ENCODE measurements at regions not wholly inside any gene's neighbourhood (a gene's known extent, or its start where the extent isn't known, plus 50 kb on each side); places are given as distances from the start of the nearest gene placed in this dataset.

- Histone ChIP-seq H3K9me3 (no peaks in the 10 kb centered on the region), H3K4me3 (no peak overlapping the region), H3K36me3 (no peaks in the 10 kb centered on the region), H3K27ac (no peak overlapping the region), H3K27me3 (no peaks in the 10 kb centered on the region), H3K4me1 (no peaks in the 10 kb centered on the region)
- DNase-seq: no peak
- TF ChIP-seq, protein P1, sequence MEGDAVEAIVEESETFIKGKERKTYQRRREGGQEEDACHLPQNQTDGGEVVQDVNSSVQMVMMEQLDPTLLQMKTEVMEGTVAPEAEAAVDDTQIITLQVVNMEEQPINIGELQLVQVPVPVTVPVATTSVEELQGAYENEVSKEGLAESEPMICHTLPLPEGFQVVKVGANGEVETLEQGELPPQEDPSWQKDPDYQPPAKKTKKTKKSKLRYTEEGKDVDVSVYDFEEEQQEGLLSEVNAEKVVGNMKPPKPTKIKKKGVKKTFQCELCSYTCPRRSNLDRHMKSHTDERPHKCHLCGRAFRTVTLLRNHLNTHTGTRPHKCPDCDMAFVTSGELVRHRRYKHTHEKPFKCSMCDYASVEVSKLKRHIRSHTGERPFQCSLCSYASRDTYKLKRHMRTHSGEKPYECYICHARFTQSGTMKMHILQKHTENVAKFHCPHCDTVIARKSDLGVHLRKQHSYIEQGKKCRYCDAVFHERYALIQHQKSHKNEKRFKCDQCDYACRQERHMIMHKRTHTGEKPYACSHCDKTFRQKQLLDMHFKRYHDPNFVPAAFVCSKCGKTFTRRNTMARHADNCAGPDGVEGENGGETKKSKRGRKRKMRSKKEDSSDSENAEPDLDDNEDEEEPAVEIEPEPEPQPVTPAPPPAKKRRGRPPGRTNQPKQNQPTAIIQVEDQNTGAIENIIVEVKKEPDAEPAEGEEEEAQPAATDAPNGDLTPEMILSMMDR (IDR thresholded peaks at IDR 0.05 in 4 of 5, conservative IDR thresholded peaks at IDR 0.05 in 1 of 5): no peak
- no peak for TF ChIP-seq POLR2A (IDR thresholded peaks at IDR 0.05)
- intact Hi-C loops (cut with DNase I; ENCODE audit: low total_unique reads) (no loop called here), in situ Hi-C loops (cut with MboI; ENCODE audit: low sequenced_read_pairs in 4 of 4) (no loop called here)
- ATAC-seq: no peak
Observed at GRCh38 chr1:195754874-195755273, 853.4 kb downstream of the KCNT2 start.

DNA sequence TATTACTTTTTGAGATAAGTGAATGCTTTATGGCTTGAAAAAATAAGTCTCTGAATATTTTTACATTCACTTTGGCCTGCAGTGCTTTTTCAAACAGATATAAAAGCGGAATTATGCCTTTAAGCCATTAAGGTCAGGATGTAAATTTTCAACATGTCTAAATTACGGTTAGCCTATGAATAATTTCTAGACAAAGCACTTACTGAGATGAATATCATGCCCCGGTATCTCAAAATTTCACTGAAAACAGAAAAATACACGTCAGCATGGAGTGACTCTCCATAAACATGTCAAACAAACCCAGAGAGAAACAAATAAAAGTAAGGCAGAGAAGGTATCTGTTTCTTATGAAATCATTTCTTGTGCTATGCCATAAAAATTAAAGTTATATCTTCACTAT is 853.9 kb downstream of the KCNT2 start:
- Histone ChIP-seq H3K36me3 (no peaks in the 10 kb centered on the region), H3K27me3 (no peaks in the 10 kb centered on the region), H3K4me3 (no peak overlapping the region), H3K4me1 (no peaks in the 10 kb centered on the region), H3K9me3 (no peaks in the 10 kb centered on the region), H3K27ac (no peak overlapping the region)
- no peak for ATAC-seq
- in situ Hi-C loops (cut with MboI; ENCODE audit: low sequenced_read_pairs in 4 of 4) (no loop called here), intact Hi-C loops (cut with DNase I; ENCODE audit: low total_unique reads) (no loop called here)
- no peak for DNase-seq
- TF ChIP-seq, protein P1 (IDR thresholded peaks at IDR 0.05 in 4 of 5, conservative IDR thresholded peaks at IDR 0.05 in 1 of 5): no peak
- no peak for TF ChIP-seq POLR2A (IDR thresholded peaks at IDR 0.05)

GRCh38 chr1:195748969-195749368 is 859.3 kb downstream of the KCNT2 start:
- intact Hi-C loops (cut with DNase I; ENCODE audit: low total_unique reads): no loop called here
- in situ Hi-C loops (cut with MboI; ENCODE audit: low sequenced_read_pairs in 4 of 4): no loop called here
- Histone ChIP-seq H3K9me3 (no peaks in the 10 kb centered on the region), H3K27ac (no peak overlapping the region), H3K4me1 (no peaks in the 10 kb centered on the region), H3K27me3 (no peaks in the 10 kb centered on the region), H3K4me3 (no peak overlapping the region), H3K36me3 (no peaks in the 10 kb centered on the region)
- DNase-seq (no peak), ATAC-seq (no peak)
- TF ChIP-seq, protein P1 (IDR thresholded peaks at IDR 0.05 in 4 of 5, conservative IDR thresholded peaks at IDR 0.05 in 1 of 5): no peak
- no peak for TF ChIP-seq POLR2A (IDR thresholded peaks at IDR 0.05)

- TF ChIP-seq, protein P1 (IDR thresholded peaks at IDR 0.05 in 4 of 5, conservative IDR thresholded peaks at IDR 0.05 in 1 of 5): no peak
- TF ChIP-seq POLR2A (IDR thresholded peaks at IDR 0.05): no peak
- intact Hi-C loops (cut with DNase I; ENCODE audit: low total_unique reads): no loop called here
- no peak overlapping the region for H3K4me3 ChIP-seq
- no peaks in the 10 kb centered on the region for H3K27me3 ChIP-seq
- in situ Hi-C loops (cut with MboI; ENCODE audit: low sequenced_read_pairs in 4 of 4): no loop called here
- H3K27ac ChIP-seq: no peak overlapping the region
- no peaks in the 10 kb centered on the region for H3K4me1 ChIP-seq
- no peak for DNase-seq
- H3K9me3 ChIP-seq: no peaks in the 10 kb centered on the region
- ATAC-seq: no peak
- no peaks in the 10 kb centered on the region for H3K36me3 ChIP-seq
Observed at GRCh38 chr1:195745189-195746010, 862.8 kb downstream of the KCNT2 start.
